Activated CD8-positive, alpha-beta memory T cell treated with anti-CD3 and anti-CD28 coated beads for 48 hours (primary cell): ENCODE measurements at regions not wholly inside any gene's neighbourhood (a gene's known extent, or its start where the extent isn't known, plus 50 kb on each side); places are given as distances from the start of the nearest gene placed in this dataset.

Experiments used
- DNase-seq, 3 experiments: peaks; one replicate each; pipeline ENCODE4 v3.0.0-alpha.2; 2020; ENCODE audit warnings: low read depth in 2 of 3, low spot score in 2 of 3

GRCh38 chr15:29919380-29919881 lies 97.2 kb upstream of the TJP1 start:
- no peak for DNase-seq

- DNase-seq, result no peak
These were observed 95.6 kb upstream of the TJP1 start for GRCh38 chr15:29917600-29918597.

GRCh38 chr15:29914511-29914926 lies 92.3 kb upstream of the TJP1 start:
- DNase-seq, result no peak

GRCh38 chr15:29913528-29914135 lies 91.4 kb upstream of the TJP1 start:
- DNase-seq, result no peak

GRCh38 chr15:29911705-29912104 lies 89.4 kb upstream of the TJP1 start:
- DNase-seq, result no peak

GRCh38 chr15:29910068-29910467 lies 87.8 kb upstream of the TJP1 start:
- DNase-seq, result no peak

GRCh38 chr15:29904757-29905417 lies 82.6 kb upstream of the TJP1 start:
- no peak for DNase-seq

- no peak for DNase-seq
These were observed 81.7 kb upstream of the TJP1 start for GRCh38 chr15:29903785-29904464.

GRCh38 chr15:29903028-29903427 lies 80.8 kb upstream of the TJP1 start:
- DNase-seq, result no peak

GRCh38 chr15:29900237-29901189 lies 78.2 kb upstream of the TJP1 start:
- no peak for DNase-seq

- DNase-seq, result no peak
These were observed 73.8 kb upstream of the TJP1 start for GRCh38 chr15:29896062-29896461.

GRCh38 chr15:29891096-29891457 lies 68.8 kb upstream of the TJP1 start:
- no peak for DNase-seq

GRCh38 chr15:29890336-29891095 lies 68.2 kb upstream of the TJP1 start:
- no peak for DNase-seq

- no peak for DNase-seq
These were observed 67.5 kb upstream of the TJP1 start for GRCh38 chr15:29889542-29890329.

GRCh38 chr15:29888646-29889045 lies 66.4 kb upstream of the TJP1 start:
- no peak for DNase-seq

GRCh38 chr15:29887721-29888120 lies 65.5 kb upstream of the TJP1 start:
- no peak for DNase-seq

- no peak for DNase-seq
These were observed 62.9 kb upstream of the TJP1 start for GRCh38 chr15:29885183-29885582.

- no peak for DNase-seq
These were observed 60.9 kb upstream of the TJP1 start for GRCh38 chr15:29883126-29883525.

- no peak for DNase-seq
These were observed 58.6 kb upstream of the TJP1 start for GRCh38 chr15:29880886-29881285.
